ENCODE measurements at regions not wholly inside any gene's neighbourhood (a gene's known extent, or its start where the extent isn't known, plus 50 kb on each side); places are given as distances from the start of the nearest gene placed in this dataset.
"Not testable (repeated sequence)": the region's sequence is repeated elsewhere in the genome, so short reads cannot be mapped to it uniquely, and the experiment has no call there.

DNA sequence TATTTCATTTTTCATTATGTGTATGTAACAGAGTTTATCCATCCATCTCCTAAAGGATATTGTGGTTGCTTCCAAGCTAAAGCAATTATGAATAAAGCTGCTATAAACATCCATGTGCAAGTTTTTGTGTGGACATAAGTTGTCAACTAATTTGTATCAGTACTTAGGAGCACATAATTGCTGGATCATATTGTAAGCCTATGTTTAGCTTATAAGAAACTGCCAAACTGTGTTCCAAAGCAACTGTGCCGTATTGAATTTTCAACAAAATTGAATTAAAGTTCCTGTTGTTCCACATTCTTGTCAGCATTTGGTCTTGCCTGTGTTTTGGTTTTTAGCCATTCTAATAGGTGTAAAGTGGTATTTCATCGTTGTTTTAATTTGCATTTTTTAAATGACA is 416.9 kb downstream of the SLC6A15 start:
- DNase-seq (ENCODE audit: low read depth in 2 of 2) = no peak

- no peak for DNase-seq (ENCODE audit: low read depth in 2 of 2)
Measured at GRCh38 chr12:84492351-84492883, 420.2 kb downstream of the SLC6A15 start.

GRCh38 chr12:84484798-84485197 is 427.8 kb downstream of the SLC6A15 start:
- no peak for DNase-seq (ENCODE audit: low read depth in 2 of 2)

DNA sequence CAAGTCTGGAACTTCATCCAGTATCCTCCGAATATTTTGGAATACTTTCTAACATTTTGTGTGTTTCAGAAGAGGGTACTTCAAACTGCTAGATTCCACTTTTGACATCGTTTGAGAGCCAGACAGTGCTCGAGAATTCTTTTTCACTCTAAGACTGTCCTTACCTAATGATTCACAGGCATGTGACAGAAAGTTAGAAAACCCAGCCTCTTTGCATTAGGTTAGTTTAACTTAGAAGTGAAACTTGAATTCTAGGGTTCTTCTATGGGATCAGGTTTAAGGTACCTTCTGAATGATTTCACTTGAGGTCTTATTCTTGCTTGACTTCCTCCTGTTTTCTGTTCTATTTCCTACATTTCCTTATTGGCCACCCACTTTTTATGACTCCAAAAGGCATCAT is 431.8 kb downstream of the SLC6A15 start:
- no peak for DNase-seq (ENCODE audit: low read depth in 2 of 2)

- DNase-seq (ENCODE audit: low read depth in 2 of 2) = no peak
Measured at GRCh38 chr12:84470361-84470760, 442.2 kb downstream of the SLC6A15 start.

GRCh38 chr12:84464616-84465015 is 448.0 kb downstream of the SLC6A15 start:
- DNase-seq (ENCODE audit: low read depth in 2 of 2) = no peak

DNA sequence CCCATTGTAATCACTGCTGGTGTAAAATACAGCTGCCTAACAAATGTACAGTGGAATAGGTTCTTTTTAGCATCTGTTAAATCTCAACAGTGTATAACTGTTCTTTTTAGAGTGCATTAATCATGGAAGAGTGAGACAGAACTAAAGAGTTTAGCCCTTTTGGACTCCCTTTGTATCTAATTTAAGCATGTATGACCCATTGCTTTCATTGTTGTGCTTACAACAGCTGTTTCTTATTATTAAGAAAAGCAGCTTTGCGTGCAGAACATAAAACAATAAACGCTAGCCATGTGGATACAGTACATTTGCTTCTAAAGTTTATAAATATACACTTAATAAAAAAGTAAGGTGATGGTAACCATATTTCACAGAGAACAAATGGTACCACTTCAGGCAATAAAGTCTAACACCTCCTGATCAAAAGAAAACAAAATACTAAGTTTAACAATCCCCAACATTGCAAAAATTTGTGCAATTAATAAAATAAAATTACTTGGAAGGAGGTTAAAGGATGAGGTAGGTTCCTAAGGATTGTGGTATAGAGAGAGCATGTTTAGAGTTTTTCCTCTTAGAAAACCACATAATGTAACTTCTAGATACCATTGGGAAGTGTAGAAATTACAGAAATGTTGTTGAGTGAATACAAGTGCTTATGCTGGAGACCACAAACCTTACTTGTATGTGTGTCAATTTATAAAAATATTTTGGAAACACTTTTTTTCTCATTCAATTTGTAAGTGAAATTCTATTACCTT is 448.7 kb downstream of the SLC6A15 start:
- DNase-seq (ENCODE audit: low read depth in 2 of 2) = no peak

- no peak for DNase-seq (ENCODE audit: low read depth in 2 of 2)
Measured at GRCh38 chr12:84455598-84455997, 457.0 kb downstream of the SLC6A15 start.

- not testable (repeated sequence) for DNase-seq (ENCODE audit: low read depth in 2 of 2)
Measured at GRCh38 chr12:84446478-84446877, 466.1 kb downstream of the SLC6A15 start.

DNA sequence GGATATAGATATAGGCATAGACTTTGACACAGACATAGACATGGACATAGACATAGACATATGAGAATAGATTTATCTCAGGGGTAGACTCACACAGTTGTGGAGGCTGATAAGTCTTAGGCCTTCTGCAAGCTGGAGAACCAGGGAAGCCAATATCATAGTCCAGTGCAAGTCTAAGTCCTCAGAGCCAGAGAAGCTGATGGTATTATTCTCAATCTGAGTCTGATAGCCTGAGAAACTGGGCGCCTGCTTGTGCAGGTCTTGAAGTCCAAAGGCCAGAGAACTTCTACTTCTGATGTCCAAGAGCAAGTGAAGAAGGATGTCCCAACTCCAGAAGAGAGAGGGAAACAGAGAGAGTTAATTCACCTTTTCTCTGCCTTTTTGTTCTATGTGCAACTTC is 476.5 kb downstream of the SLC6A15 start:
- no peak for DNase-seq (ENCODE audit: low read depth in 2 of 2)

DNA sequence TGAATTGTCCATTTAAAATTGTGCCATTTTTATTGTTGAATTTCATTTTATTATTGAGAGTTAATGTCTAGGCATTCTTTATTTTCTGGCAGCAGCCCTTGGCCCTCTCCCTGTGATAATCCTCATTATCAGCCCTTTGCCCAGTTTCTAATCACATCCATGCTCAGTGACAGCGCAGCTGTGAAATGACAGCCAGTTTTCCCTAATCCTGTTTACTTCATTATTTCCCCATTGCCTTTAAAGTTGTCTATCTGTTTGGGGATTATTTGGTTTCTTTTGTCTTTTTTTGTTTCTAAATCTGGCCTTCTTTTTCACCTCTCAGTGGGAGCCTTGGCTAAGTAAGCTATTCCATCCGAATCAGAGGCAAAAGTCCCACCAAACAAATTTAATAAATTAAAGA is 476.9 kb downstream of the SLC6A15 start:
- DNase-seq (ENCODE audit: low read depth in 2 of 2) = no peak

- no peak for DNase-seq (ENCODE audit: low read depth in 2 of 2)
Measured at GRCh38 chr12:84422340-84422739, 490.3 kb downstream of the SLC6A15 start.

GRCh38 chr12:84421103-84421502 is 491.5 kb downstream of the SLC6A15 start:
- no peak for DNase-seq (ENCODE audit: low read depth in 2 of 2)

DNA sequence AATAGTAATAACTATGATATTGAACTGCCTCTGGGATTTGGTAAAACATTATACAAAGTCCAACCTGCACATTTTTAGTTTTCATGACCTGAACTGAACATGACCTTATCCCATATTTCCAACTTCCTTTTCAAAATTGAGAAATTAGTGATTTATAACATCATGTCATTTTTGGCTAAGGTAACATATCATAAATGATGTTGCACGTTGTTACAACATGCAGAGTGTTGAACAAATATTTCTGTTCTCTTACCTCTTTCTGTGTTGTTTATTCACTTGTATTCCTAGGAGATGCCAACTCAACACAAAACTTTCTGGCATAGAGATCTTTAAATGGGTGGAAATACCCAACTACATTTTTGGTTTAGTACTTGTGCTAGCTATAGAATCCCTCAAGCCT is 496.0 kb downstream of the SLC6A15 start:
- DNase-seq (ENCODE audit: low read depth in 2 of 2) = no peak

DNA sequence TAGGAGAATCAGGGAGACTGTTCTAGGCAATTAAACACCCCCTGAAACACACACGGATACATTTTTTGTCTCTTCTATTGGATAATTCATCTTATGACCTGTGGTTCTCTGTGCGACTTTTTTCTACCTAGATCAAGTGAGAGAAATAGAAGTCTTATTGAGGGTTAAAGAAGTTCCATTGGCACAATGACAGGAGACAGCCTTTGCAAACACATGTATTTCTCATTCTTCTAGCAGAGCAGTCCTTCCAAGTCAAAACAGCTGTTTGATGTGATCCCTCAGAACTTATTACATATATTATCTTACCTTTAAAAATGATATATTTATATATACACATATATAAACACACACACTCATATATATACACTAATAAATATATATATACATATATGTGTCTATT is 496.7 kb downstream of the SLC6A15 start:
- no peak for DNase-seq (ENCODE audit: low read depth in 2 of 2)

GRCh38 chr12:84413656-84414055 is 498.9 kb downstream of the SLC6A15 start:
- no peak for DNase-seq (ENCODE audit: low read depth in 2 of 2)

DNA sequence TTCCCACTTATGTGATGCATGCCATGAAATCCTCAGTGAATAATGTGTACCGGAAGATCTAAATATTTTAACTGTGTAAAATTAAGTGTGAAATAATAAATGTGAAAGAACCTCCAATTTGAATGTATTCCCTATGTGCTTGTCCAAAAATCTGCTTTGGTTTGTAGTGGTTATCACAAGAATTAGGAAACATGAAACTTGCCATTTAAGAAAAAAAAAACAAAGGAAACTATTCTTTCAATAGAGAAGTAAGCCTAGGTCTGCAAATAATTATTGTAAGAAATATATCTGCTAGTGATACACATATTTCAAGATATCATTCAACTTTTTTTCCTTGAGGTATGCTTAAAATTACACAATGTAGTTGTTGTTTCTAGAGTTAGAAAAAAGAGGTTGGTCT is 500.4 kb downstream of the SLC6A15 start:
- no peak for DNase-seq (ENCODE audit: low read depth in 2 of 2)

DNA sequence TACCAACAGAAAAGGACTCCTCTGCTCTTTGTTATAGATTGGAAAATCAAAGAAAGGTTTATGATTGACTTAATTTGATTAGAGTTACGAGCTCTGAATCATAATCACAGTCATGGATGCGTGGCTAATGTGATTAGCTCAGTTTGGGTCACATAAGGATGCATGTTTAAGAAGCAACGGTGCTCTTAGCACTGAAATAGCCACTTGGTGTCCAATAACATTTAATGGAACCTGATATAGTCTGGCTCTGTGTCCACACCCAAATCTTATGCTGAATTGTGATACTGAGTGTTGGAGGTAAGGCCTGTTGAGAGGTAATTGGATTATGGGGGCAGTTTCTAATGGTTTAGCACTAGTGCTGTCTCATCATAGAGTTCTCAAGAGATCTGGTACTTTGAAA is 501.6 kb downstream of the SLC6A15 start:
- DNase-seq (ENCODE audit: low read depth in 2 of 2) = no peak

DNA sequence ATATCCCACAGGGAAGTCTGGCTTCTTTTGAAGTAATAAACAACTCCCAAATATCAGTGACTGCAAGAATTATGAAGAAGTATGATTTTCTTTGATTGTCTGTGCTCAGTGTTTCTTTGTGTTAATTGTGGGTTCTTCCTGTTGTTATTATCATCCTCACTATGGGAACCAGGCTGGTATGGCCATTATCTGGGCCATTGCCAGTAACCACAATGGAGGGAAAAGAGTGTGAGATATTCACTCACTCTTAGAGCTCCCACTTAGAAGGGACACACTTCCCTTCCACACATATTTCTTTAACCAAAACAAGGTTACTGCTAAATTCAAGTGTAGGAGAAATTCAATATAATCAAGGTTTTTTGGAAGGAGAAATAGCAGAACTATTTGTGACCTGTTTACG is 503.7 kb downstream of the SLC6A15 start:
- no peak for DNase-seq (ENCODE audit: low read depth in 2 of 2)

GRCh38 chr12:84406720-84407119 is 505.9 kb downstream of the SLC6A15 start:
- DNase-seq (ENCODE audit: low read depth in 2 of 2) = not testable (repeated sequence)

DNA sequence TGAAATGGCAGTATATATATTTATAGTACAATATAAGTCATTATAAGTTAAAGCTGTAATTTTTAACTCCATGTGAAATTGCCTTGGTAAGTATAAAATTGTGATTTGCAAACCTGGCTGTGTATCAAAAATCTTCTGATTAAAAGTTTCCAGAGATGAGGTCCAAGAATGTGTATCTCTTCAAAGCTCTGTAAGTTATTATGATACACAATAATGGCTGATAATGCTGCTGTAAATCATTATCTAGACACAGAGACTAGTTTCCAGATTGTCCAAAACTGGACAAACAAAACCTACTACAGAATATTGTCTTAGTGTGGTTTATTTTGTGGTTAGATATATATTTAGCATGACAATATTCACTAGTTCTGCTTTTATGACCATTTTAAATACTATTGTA is 514.8 kb downstream of the SLC6A15 start:
- DNase-seq (ENCODE audit: low read depth in 2 of 2) = no peak

DNA sequence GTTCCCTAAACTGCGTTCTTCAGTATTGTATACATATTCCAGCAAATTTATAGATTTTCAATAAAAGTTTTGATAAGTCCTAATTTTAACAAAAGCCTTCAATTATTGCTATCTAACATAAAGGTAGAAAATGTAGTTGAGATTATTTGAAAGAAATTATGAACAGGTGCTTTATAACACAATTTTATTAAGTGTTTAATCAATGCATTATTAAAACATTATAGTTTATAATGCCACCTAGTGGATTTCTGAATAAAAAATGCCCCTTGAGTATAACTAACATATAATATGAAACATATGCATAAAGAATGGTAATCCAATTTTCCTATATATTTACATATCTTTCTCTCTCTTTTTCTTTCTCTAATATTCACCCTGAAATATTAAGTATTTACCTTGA is 515.3 kb downstream of the SLC6A15 start:
- no peak for DNase-seq (ENCODE audit: low read depth in 2 of 2)

- not testable (repeated sequence) for DNase-seq (ENCODE audit: low read depth in 2 of 2)
Measured at GRCh38 chr12:84391176-84391575, 521.4 kb downstream of the SLC6A15 start.

DNA sequence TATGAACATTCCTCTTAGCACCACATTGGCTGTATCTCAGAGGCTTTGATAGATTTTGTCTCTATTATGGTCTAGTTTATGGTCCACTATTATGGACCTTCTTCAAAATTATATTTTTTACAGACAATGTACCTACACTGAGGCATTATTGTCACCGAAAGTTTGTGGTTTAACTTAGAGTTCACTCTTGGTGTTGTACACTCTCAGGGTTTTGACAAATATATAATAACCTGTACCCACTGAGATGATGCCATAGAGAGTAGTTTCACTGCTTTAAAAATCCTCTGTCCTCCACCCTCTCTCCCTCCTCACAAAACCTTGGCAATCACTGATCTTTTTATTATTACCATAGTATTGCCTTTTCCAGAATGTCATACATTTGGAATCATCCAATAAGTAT is 528.2 kb downstream of the SLC6A15 start:
- DNase-seq (ENCODE audit: low read depth in 2 of 2) = no peak
